ENCODE measurements at regions not wholly inside any gene's neighbourhood (a gene's known extent, or its start where the extent isn't known, plus 50 kb on each side); places are given as distances from the start of the nearest gene placed in this dataset.
"Not testable (repeated sequence)": the region's sequence is repeated elsewhere in the genome, so short reads cannot be mapped to it uniquely, and the experiment has no call there.

GRCh38 chr11:81979448-81979847 lies 754.2 kb downstream of the FAM181B start:
- DNase-seq: no peak

- no peak for DNase-seq
Measured at GRCh38 chr11:81975261-81975900, 758.3 kb downstream of the FAM181B start.

GRCh38 chr11:81970886-81971285 lies 762.8 kb downstream of the FAM181B start:
- DNase-seq: no peak

DNA sequence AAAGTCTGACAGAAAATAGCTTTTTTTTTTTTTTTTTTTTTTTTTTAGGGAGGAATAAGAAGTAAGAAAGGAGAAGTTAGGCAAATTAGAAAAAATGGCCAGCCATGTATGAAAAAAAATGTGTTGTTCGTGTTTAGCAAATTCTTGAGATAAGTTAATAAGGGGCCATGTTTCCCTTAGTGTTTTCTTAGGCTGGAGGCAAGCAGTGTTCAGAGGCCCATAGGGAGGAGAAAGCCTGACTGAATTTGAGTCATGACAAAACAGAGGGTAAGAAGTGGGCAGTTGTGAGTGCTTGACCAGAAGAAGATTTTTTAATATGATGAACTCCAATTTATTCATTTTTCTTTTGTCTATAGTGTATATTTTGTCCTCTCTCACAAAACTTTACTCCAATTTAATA lies 766.4 kb downstream of the FAM181B start:
- DNase-seq: no peak

DNA sequence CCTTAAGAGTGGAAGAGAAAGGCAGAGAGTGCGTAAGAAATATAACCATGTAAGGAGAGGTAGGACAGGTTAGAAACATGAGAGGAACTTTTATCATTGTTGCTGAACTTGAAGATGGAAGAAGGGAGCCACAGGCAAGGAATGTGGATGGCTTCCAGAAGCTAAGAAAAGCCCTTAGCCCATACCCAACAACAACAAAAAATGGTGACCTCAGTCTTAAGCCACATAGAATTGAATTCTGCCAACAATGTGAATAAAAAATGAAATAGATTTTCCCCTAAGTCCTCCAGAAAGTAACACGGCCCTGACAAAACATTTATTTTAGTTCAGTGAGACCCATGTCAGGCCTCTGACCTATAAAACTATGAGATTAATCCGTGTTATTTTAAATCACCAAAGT lies 767.3 kb downstream of the FAM181B start:
- DNase-seq: no peak

- DNase-seq: no peak
Measured at GRCh38 chr11:81963018-81963417, 770.6 kb downstream of the FAM181B start.

- DNase-seq: peak; percentile 31
Measured at GRCh38 chr11:81960443-81960842, 773.2 kb downstream of the FAM181B start.

DNA sequence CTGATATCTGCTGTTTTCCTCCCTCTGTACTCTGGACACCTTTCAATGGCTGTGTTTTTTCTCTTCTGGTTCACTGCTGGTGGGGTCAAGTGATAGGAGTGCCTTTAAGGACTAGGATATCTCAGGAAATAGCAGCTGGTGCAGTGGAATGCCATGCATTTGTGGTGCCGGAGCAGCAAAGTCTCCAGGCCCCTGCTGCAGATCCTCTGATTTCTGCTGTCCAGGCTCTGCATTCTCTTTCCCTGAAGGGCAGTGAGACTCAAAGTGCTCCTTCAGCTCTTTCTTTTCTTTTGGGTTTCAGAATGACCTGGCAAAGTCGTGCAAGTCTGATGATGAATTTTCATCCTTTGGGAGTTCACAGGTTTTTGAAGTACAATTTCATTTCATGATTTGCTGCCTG lies 774.3 kb downstream of the FAM181B start:
- no peak for DNase-seq

DNA sequence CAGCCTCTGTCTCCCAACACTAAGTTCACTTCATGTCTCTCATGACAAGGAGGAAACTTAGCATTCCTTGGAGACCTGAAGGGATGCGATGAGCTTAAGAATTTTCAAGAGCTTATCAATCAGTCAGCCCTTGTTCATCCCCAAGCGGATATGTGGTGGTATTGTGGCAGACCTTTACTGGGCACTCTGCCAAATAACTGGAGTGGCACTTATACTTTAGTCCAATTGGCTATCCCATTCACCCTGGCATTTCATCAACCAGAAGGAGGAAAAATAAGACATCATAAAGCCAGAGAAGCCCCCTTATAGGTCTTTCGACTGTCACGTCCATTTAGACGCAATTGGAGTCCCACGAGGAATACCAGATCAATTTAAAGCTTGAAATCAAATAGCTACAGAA lies 779.4 kb downstream of the FAM181B start:
- not testable (repeated sequence) for DNase-seq

DNA sequence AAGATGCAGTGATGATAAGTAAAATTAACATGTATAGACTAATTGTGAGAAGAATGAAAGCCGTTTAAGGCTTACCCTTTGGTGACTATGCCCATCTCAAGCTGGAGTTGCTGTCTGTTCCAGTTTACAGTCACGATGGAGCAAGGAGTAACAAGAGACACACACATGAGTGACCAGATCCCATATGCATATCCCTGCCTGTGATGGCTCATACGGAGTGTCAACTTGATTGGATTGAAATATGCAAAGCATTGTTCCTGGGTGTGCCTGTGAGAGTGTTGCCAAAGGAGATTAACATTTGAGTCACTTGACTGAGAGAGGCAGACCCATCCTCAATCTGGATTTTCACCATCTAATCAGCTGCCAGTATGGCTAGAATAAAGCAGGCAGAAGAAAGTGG lies 786.8 kb downstream of the FAM181B start:
- no peak for DNase-seq

- no peak for DNase-seq
Measured at GRCh38 chr11:81942646-81943045, 791.0 kb downstream of the FAM181B start.

- DNase-seq: no peak
Measured at GRCh38 chr11:81941998-81942397, 791.7 kb downstream of the FAM181B start.

DNA sequence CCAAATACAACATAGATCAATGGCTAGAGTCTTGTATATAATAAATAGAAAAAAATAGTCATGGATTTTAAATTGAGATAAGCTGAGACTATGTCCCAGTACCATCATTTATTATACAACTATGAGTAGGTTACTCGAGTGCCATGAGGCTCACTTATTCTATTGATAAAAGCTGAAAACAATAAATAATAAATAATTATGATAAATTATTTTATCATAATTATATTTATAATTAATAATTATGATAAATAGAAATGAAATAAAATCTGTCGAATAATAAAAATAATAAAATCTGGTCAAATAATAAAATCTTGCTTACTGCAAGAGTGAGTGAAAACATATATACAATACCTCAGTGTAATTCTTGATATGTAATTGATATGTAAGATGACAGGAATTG lies 801.4 kb downstream of the FAM181B start:
- no peak for DNase-seq

GRCh38 chr11:81920205-81920604 lies 813.5 kb downstream of the FAM181B start:
- no peak for DNase-seq

DNA sequence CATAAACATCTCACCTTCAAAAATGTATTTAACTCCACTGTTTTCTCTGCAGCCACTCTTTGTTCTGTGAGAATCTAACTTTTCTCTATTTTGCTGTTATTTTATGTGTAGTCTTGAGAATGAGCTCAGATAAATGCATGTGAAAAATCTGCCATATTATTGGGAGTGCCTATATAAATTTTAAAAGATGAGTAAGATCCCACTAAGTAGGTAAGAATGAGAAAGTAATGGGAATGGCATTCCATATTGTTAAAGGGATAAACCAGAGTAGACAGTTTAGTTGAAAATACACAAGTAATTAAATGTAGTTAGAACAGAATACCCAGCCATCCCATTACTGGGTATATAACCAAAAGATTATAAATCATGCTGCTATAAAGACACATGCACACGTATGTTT lies 817.2 kb downstream of the FAM181B start:
- no peak for DNase-seq

- no peak for DNase-seq
Measured at GRCh38 chr11:81915045-81915444, 818.6 kb downstream of the FAM181B start.

DNA sequence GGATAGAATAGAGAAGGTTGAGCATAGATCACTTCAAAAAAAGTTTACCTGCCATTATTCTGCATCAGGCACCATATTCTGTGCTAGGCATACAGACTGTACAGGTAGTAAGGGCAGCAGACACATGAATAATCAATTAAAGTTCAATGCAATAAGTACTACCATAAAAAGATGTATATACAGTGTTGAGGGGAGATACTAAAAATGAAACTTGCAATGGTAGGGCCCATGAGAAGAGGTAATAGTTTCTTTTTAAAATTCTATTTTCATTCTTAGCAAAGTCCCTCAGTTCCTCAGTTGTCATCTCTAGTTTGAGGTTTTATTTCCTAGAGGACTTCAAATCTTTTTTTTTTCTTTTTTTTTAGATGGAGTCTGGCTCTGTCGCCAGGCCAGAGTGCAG lies 819.9 kb downstream of the FAM181B start:
- no peak for DNase-seq

DNA sequence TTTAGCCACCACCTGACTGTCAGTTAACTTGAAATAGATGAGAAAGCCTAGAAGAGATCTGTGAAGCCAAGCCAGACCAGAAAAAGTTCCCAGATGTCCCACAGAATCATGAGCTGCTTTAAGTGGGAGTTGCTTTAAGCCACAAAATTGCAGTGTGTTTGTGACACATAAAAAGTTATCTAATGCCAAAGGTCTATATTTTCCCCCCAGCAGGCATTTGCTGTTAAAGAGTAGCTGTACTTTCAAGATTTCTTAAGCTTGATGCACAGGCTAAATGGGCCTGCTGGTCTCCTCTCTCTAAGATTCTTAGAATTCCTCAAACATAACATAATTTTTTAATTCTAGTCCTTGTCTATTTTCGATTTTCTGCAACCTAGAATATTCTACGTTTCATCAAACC lies 825.7 kb downstream of the FAM181B start:
- no peak for DNase-seq

DNA sequence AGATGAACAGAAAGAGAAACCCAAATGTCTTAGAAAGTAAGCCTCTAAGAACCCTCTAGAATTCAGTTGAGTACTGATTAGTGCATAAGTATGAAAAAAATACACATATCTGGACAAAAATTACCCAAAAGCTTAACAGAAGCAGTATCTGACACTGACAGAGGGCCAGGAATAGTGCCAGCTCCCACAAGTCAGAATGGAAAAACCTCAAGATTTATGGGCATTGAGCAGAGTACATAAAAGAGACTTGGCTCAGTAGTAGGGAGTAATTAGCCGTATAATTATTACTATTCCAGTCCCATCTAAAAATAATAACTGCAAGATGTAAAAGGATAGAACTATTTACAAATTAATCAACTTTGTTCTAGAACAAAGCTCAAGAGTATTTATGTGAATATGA lies 834.5 kb downstream of the FAM181B start:
- DNase-seq: no peak

- no peak for DNase-seq
Measured at GRCh38 chr11:81897639-81898038, 836.0 kb downstream of the FAM181B start.

GRCh38 chr11:81895258-81895657 lies 838.4 kb downstream of the FAM181B start:
- DNase-seq: no peak

DNA sequence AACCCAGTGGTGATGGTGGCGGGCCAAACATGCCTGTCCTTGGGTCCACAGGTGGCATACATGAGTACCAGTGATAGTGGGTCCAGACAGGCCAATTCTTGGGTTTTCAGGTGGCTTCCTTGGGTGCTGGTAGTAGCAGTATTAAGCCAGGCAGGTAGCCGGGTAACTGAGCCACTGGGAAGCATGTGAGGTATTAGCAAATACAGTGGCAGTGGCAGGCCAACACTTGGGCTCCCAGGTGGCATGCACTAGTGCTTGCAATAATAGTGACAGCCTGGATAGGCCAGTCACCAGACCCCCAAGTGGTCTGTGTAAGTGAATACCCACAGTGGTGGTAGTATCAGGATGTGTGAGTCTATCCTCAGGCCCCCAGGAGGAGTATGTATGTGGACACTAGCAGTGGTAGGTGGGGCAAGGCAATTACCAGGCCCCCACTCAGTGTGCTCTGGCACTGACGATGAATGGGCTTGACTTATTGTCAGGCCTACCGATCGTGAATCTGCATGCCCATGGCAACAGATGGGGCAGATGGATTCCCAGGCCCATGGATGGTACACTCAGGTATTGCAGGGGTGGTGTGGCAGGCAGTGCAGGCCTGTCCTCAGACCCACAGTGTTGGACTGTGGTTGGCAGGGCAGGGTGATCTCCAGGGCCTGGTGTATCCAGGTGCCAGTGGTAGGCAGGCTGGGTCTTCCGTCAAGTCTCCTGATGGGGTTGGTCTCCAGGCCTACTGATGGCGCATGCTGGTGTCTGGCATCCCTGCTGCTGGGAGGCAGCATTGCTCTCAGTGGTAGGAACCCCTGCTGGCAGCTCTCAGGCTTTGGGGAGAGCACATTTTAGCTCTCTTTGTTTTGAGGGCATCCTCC lies 840.7 kb downstream of the FAM181B start:
- DNase-seq: no peak

DNA sequence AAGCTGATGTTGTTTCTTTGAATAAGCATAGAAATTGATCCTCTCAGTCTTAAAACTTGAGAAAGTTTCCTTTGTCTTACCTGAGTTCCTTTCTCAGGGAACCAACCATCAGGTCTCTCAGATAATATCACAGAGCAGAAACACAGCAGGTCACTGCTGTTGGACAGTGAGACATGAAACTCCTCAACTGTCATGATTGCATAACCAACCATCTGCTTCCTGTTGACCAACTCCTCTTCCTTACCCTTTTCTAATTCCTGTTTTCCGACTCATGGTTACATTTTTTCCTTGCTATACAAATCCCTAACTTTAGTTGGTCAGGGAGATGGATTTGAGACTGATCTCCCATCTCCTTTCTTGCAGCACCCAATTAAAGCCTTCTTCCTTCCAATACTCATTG lies 845.3 kb downstream of the FAM181B start:
- DNase-seq: no peak

GRCh38 chr11:81887671-81888070 lies 846.0 kb downstream of the FAM181B start:
- no peak for DNase-seq

All from left kidney (tissue), 1 donor.